ENCODE measurements at regions not wholly inside any gene's neighbourhood (a gene's known extent, or its start where the extent isn't known, plus 50 kb on each side); places are given as distances from the start of the nearest gene placed in this dataset.

DNA sequence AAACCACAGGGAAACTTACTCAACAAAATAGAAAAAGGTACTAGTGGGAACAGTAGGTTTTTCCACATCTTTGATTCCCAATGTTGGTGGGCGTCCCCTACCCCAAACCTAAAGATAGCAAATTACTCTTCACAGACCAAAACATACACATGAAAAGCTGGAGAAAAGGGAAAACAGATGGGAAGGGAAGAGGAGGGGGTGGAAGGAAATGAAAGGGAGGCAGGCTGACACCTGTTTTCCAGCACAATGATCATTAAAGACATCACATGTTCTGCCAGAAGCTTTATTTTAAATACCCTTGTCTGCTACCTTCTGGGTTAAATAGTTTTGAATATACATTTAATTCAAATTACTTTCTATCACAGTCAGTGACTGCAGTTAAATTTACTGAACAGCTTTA lies 1617.9 kb upstream of the SEL1L start:
- no peaks in the 10 kb centered on the region for H3K9me3 ChIP-seq (ENCODE audit: control insufficient read depth in 2 of 3, low read length in 3 of 3)
- no peaks in the 10 kb centered on the region for H3K27me3 ChIP-seq (ENCODE audit: control insufficient read depth in 2 of 2, insufficient read depth in 2 of 2, low read length in 2 of 2)
- no peak overlapping the region for H3K27ac Mint-ChIP-seq
- intact Hi-C loops (cut with micrococcal nuclease), result no loop called here
- no peak overlapping the region for H3K4me3 Mint-ChIP-seq
- CTCF ChIA-PET, result no interaction called here
- no peak overlapping the region for H3K27ac ChIP-seq (ENCODE audit: low read depth, low read length)
- no peak for ATAC-seq
- H3K36me3 ChIP-seq (ENCODE audit: control insufficient read depth in 2 of 3, insufficient read depth in 3 of 3, low read length in 3 of 3), result no peaks in the 10 kb centered on the region
- no peak for DNase-seq
- POLR2A ChIA-PET, result no interaction called here
- no peak overlapping the region for H3K4me3 ChIP-seq (ENCODE audit: low read length)
- H3K27me3 Mint-ChIP-seq, result no peaks in the 10 kb centered on the region
- H3K4me1 ChIP-seq (ENCODE audit: control insufficient read depth in 2 of 2, insufficient read depth in 2 of 2, low read length in 2 of 2), result no peaks in the 10 kb centered on the region
- no peaks in the 10 kb centered on the region for H3K4me1 Mint-ChIP-seq
- peaks cover 0 to 41% (median 10%) of the 10 kb centered on the region in 11 donors for H3K9me3 Mint-ChIP-seq
- no peaks in the 10 kb centered on the region for H3K36me3 Mint-ChIP-seq

DNA sequence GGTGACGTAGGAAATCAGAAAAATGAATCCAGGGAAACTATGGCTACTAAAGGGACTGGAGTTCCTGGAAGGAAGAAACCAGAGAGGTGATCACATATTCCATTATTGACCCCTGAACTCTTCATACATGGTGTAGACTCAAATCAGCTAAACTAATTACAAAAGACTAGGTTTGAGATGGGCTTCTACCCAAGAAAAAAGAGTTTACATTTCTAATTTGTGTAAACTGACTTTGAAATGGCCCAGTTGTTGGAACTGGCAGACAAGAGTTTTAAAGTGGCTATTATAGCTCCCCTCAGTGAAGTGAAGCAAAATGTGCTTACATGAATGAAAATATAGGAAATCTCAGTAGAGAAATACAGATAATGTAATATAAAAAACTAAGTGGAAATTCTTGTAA lies 1619.4 kb upstream of the SEL1L start:
- H3K4me3 Mint-ChIP-seq, result no peak overlapping the region
- H3K9me3 Mint-ChIP-seq, result peaks cover 0 to 29% (median 9%) of the 10 kb centered on the region in 11 donors
- CTCF ChIA-PET, result no interaction called here

DNA sequence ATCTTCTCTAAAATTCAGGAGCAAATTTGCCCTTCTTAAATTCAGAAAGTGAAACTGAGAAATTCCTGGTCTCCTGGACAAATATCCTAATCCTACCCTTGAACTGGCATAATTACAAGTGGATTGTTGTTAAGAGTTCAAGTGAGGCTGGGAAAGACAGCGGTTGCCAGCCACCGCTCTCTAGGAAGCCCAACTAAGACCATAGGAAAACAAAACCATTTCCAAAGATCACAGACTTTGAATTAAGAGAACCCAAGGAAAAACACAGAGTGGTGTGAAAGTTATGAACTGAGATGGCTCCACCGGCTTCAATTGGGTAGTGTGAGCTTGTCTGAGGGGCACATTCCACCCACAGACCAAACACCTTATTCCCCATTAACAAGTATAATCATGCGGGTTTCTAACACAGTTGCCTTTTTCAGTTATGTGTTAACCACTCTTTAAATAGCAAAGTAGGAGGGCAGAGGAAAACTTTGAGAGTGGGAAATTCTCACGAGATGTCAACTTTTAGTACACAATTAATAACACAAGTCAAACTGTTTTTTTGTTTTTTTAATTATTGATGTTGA lies 1628.8 kb upstream of the SEL1L start:
- no peaks in the 10 kb centered on the region for H3K9me3 ChIP-seq (ENCODE audit: control insufficient read depth in 2 of 3, low read length in 3 of 3)
- H3K27ac ChIP-seq (ENCODE audit: low read depth, low read length), result no peak overlapping the region
- H3K4me1 Mint-ChIP-seq, result no peaks in the 10 kb centered on the region
- DNase-seq (no peak), ATAC-seq (no peak)
- peaks cover 0 to 36% (median 3%) of the 10 kb centered on the region in 11 donors for H3K9me3 Mint-ChIP-seq
- no peaks in the 10 kb centered on the region for H3K4me1 ChIP-seq (ENCODE audit: control insufficient read depth in 2 of 2, insufficient read depth in 2 of 2, low read length in 2 of 2)
- POLR2A ChIA-PET, result no interaction called here
- H3K36me3 ChIP-seq (ENCODE audit: control insufficient read depth in 2 of 3, insufficient read depth in 3 of 3, low read length in 3 of 3), result no peaks in the 10 kb centered on the region
- H3K4me3 Mint-ChIP-seq, result no peak overlapping the region
- intact Hi-C loops (cut with micrococcal nuclease), result no loop called here
- H3K36me3 Mint-ChIP-seq, result no peaks in the 10 kb centered on the region
- H3K27me3 Mint-ChIP-seq, result no peaks in the 10 kb centered on the region
- H3K27ac Mint-ChIP-seq, result no peak overlapping the region
- no peak overlapping the region for H3K4me3 ChIP-seq (ENCODE audit: low read length)
- CTCF ChIA-PET, result no interaction called here
- H3K27me3 ChIP-seq (ENCODE audit: control insufficient read depth in 2 of 2, insufficient read depth in 2 of 2, low read length in 2 of 2), result no peaks in the 10 kb centered on the region

More for the DNA sequence above, 1619.4 kb upstream of the SEL1L start:
- no peak overlapping the region for H3K4me3 ChIP-seq (ENCODE audit: low read length)
- H3K27me3 Mint-ChIP-seq, result no peaks in the 10 kb centered on the region
- H3K27me3 ChIP-seq (ENCODE audit: control insufficient read depth in 2 of 2, insufficient read depth in 2 of 2, low read length in 2 of 2), result no peaks in the 10 kb centered on the region
- no peaks in the 10 kb centered on the region for H3K9me3 ChIP-seq (ENCODE audit: control insufficient read depth in 2 of 3, low read length in 3 of 3)
- intact Hi-C loops (cut with micrococcal nuclease), result no loop called here
- H3K27ac Mint-ChIP-seq, result no peak overlapping the region
- ATAC-seq, result no peak
- H3K4me1 Mint-ChIP-seq, result no peaks in the 10 kb centered on the region
- no peaks in the 10 kb centered on the region for H3K36me3 Mint-ChIP-seq
- POLR2A ChIA-PET, result no interaction called here
- no peaks in the 10 kb centered on the region for H3K36me3 ChIP-seq (ENCODE audit: control insufficient read depth in 2 of 3, insufficient read depth in 3 of 3, low read length in 3 of 3)
- no peak overlapping the region for H3K27ac ChIP-seq (ENCODE audit: low read depth, low read length)
- DNase-seq, result no peak
- H3K4me1 ChIP-seq (ENCODE audit: control insufficient read depth in 2 of 2, insufficient read depth in 2 of 2, low read length in 2 of 2), result no peaks in the 10 kb centered on the region

DNA sequence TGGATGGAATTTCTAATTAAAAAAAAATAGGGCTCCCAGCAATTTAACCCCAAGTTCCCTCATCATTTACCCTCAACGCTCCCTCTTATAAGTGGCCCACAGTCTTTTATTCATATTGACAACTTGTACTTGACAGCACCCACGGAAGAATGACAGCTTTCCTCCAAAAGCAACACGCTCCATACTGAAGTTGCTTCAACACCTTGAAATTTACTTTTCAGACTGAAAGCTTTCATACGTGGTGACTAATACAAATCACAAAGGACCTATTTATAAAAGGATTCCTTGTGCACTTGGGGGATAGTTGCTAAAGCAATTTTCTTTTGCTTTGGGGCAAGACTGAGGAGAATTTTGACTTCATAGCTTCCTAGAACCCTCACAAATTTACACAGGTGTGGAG lies 1629.4 kb upstream of the SEL1L start:
- DNase-seq (no peak), ATAC-seq (no peak)
- ChIA-PET POLR2A (no interaction called here), CTCF (no interaction called here)
- Histone ChIP-seq H3K27me3 (ENCODE audit: control insufficient read depth in 2 of 2, insufficient read depth in 2 of 2, low read length in 2 of 2) (no peaks in the 10 kb centered on the region), H3K36me3 (ENCODE audit: control insufficient read depth in 2 of 3, insufficient read depth in 3 of 3, low read length in 3 of 3) (no peaks in the 10 kb centered on the region), H3K27ac (ENCODE audit: low read depth, low read length) (no peak overlapping the region), H3K4me1 (ENCODE audit: control insufficient read depth in 2 of 2, insufficient read depth in 2 of 2, low read length in 2 of 2) (no peaks in the 10 kb centered on the region), H3K4me3 (ENCODE audit: low read length) (no peak overlapping the region), H3K9me3 (ENCODE audit: control insufficient read depth in 2 of 3, low read length in 3 of 3) (no peaks in the 10 kb centered on the region)
- Mint-ChIP-seq H3K27me3 (no peaks in the 10 kb centered on the region), H3K9me3 (peaks cover 0 to 34% (median 3%) of the 10 kb centered on the region in 11 donors), H3K4me3 (no peak overlapping the region), H3K27ac (no peak overlapping the region), H3K36me3 (no peaks in the 10 kb centered on the region), H3K4me1 (no peaks in the 10 kb centered on the region)
- intact Hi-C loops (cut with micrococcal nuclease), result no loop called here

DNA sequence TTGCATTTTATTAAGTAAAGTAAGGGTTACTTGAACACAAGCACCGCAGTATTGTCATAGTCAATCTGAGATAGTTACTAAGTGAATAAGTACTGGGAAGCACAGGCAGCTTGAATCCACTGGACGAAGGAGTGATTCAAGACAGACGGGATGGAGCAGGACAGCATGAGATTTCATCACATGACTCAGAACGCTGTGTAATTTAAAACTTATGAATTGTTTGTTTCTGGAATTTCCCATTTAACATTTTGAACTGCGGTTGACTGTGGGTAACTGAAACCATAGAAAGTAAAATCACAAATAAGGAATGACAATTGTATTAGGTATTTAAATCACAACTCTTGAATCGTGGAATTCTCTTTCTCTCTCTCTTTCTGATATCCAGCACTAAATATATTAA lies 1630.4 kb upstream of the SEL1L start:
- Histone ChIP-seq H3K4me1 (ENCODE audit: control insufficient read depth in 2 of 2, insufficient read depth in 2 of 2, low read length in 2 of 2) (no peaks in the 10 kb centered on the region), H3K9me3 (ENCODE audit: control insufficient read depth in 2 of 3, low read length in 3 of 3) (no peaks in the 10 kb centered on the region), H3K36me3 (ENCODE audit: control insufficient read depth in 2 of 3, insufficient read depth in 3 of 3, low read length in 3 of 3) (no peaks in the 10 kb centered on the region), H3K27ac (ENCODE audit: low read depth, low read length) (no peak overlapping the region), H3K4me3 (ENCODE audit: low read length) (no peak overlapping the region), H3K27me3 (ENCODE audit: control insufficient read depth in 2 of 2, insufficient read depth in 2 of 2, low read length in 2 of 2) (no peaks in the 10 kb centered on the region)
- Mint-ChIP-seq H3K27ac (no peak overlapping the region), H3K27me3 (no peaks in the 10 kb centered on the region), H3K9me3 (peaks cover 0 to 26% (median 3%) of the 10 kb centered on the region in 11 donors), H3K4me1 (no peaks in the 10 kb centered on the region), H3K36me3 (no peaks in the 10 kb centered on the region), H3K4me3 (no peak overlapping the region)
- ChIA-PET POLR2A (no interaction called here), CTCF (no interaction called here)
- DNase-seq, result no peak
- ATAC-seq, result no peak
- intact Hi-C loops (cut with micrococcal nuclease), result no loop called here

DNA sequence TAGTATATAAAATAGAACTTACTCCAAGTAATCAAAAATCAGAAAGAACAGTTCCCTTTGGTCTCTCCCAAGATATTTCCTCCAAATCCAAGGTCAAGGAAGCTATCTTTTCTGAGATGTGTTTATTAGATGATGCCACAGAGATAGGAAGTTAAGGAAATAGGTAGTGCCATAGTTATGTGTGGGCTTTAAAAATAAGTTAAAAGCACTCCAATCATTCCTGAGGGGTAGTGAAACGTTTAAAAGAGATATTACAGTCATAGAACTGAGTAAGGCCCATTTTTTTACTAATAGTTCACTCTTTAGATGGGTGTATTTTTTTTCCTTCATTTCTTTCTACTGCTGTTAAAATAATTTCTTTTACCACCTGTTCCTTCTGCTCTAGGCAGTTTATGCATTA lies 1630.9 kb upstream of the SEL1L start:
- Histone ChIP-seq H3K9me3 (ENCODE audit: control insufficient read depth in 2 of 3, low read length in 3 of 3) (no peaks in the 10 kb centered on the region), H3K4me1 (ENCODE audit: control insufficient read depth in 2 of 2, insufficient read depth in 2 of 2, low read length in 2 of 2) (no peaks in the 10 kb centered on the region), H3K4me3 (ENCODE audit: low read length) (no peak overlapping the region), H3K36me3 (ENCODE audit: control insufficient read depth in 2 of 3, insufficient read depth in 3 of 3, low read length in 3 of 3) (no peaks in the 10 kb centered on the region), H3K27me3 (ENCODE audit: control insufficient read depth in 2 of 2, insufficient read depth in 2 of 2, low read length in 2 of 2) (no peaks in the 10 kb centered on the region), H3K27ac (ENCODE audit: low read depth, low read length) (no peak overlapping the region)
- Mint-ChIP-seq H3K4me3 (no peak overlapping the region), H3K27me3 (no peaks in the 10 kb centered on the region), H3K27ac (no peak overlapping the region), H3K4me1 (no peaks in the 10 kb centered on the region), H3K9me3 (peaks cover 0 to 26% (median 3%) of the 10 kb centered on the region in 11 donors), H3K36me3 (no peaks in the 10 kb centered on the region)
- intact Hi-C loops (cut with micrococcal nuclease), result no loop called here
- ChIA-PET POLR2A (no interaction called here), CTCF (no interaction called here)
- ATAC-seq, result no peak
- DNase-seq, result no peak

DNA sequence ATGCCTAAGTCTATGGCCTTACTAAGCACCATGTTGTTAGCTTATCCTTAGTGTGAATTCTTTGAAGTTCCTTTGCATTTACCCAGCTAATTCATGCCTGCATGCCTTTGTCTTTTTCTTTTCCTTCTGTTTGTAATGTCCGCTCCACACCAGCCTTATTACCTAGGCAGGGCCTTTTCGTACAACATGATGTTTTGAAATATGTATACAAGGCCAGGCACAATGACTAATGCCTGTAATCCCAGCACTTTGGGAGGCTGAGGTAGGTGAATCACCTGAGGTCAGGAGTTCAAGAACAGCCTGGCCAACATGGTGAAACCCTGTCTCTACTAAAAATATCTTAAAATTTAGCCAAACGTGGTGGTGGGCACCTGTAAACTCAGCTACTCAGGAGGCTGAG lies 1636.5 kb upstream of the SEL1L start:
- H3K4me3 ChIP-seq (ENCODE audit: low read length), result no peak overlapping the region
- no peaks in the 10 kb centered on the region for H3K27me3 ChIP-seq (ENCODE audit: control insufficient read depth in 2 of 2, insufficient read depth in 2 of 2, low read length in 2 of 2)
- Mint-ChIP-seq H3K9me3 (peaks cover 2 to 19% (median 9%) of the 10 kb centered on the region in 11 donors), H3K4me1 (no peaks in the 10 kb centered on the region), H3K36me3 (no peaks in the 10 kb centered on the region), H3K27me3 (no peaks in the 10 kb centered on the region), H3K4me3 (no peak overlapping the region), H3K27ac (no peak overlapping the region)
- intact Hi-C loops (cut with micrococcal nuclease), result no loop called here
- H3K4me1 ChIP-seq (ENCODE audit: control insufficient read depth in 2 of 2, insufficient read depth in 2 of 2, low read length in 2 of 2), result no peaks in the 10 kb centered on the region
- no peak overlapping the region for H3K27ac ChIP-seq (ENCODE audit: low read depth, low read length)
- H3K36me3 ChIP-seq (ENCODE audit: control insufficient read depth in 2 of 3, insufficient read depth in 3 of 3, low read length in 3 of 3), result no peaks in the 10 kb centered on the region
- peaks cover 0 to 4% (median 0%) of the 10 kb centered on the region in 3 experiments for H3K9me3 ChIP-seq (ENCODE audit: control insufficient read depth in 2 of 3, low read length in 3 of 3)
- ChIA-PET POLR2A (no interaction called here), CTCF (no interaction called here)
- DNase-seq (no peak), ATAC-seq (no peak)

Data from naive thymus-derived CD4-positive, alpha-beta T cell (primary cell).